COR-L47 (cell line): ENCODE measurements at regions not wholly inside any gene's neighbourhood (a gene's known extent, or its start where the extent isn't known, plus 50 kb on each side); places are given as distances from the start of the nearest gene placed in this dataset.

Experiments
- DNase-seq: peaks from one replicate; lab custom pipeline; 2025; lab: John Stamatoyannopoulos, UW

GRCh38 chr4:184310171-184310567, 92.5 kb upstream of the ENPP6 start:
- DNase-seq: no peak

DNA sequence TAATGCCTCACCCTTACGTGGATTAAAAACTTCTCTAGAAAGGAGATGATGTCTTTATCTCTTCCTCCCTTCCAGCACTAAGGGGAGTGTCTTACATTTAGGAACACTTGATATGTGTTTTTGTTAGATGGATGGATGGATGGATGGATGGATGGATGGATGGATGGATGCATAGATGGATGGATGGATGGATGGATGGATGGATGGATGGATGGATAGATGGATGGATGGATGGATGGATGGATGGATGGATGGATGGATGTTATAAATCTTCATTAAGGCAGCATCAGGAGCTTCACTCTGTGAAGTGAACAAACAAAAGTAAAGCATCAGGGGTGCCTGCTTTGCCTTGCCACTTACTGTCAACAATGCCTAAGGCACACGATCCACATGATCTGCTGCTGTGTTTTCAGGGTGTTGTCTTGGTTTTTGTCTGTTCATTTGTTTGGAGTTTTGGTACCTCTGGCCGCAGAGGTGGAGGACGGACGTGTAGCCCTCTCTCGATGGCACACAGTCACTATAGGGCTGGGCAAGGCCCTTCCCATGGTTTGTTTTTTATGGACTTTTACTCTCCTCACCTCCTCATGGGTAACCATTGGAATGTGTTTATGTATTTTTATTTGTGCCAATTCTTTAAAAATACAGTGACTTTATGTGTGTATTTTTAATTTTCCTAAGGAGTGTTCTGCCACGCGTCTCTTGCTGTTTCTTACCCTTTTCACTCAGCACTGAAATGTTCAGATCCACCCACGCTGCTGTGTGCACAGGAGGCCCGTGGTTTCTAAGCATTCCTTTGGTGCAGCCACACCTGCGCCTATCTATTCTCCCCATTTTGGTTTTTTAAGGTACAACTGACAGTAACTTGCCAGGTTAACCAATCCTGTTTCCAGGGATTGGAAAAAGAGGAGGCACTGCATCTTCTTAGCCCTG, 91.8 kb upstream of the ENPP6 start:
- DNase-seq: no peak

DNA sequence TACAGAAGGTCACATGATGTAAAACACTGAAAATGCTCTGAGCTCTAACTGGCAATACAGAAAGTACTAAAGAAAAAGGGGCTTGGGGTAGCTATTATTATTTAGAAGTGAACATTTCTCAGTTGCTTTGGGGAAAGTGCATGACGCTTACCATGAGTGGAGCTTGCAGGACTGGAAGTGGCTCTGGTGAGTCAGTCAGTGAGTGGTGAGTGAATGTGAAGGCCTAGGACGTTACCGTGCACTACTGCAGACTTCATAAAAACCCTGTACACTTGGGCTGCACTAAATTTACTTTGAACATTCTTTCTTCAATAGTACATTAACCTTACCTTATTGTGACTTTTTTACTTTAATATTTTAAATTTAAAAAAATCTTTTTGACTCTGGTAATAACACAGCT, 89.3 kb upstream of the ENPP6 start:
- DNase-seq: no peak

- no peak for DNase-seq
These were observed 88.8 kb upstream of the ENPP6 start for GRCh38 chr4:184306470-184306869.

- DNase-seq: no peak
These were observed 83.1 kb upstream of the ENPP6 start for GRCh38 chr4:184300816-184301215.

DNA sequence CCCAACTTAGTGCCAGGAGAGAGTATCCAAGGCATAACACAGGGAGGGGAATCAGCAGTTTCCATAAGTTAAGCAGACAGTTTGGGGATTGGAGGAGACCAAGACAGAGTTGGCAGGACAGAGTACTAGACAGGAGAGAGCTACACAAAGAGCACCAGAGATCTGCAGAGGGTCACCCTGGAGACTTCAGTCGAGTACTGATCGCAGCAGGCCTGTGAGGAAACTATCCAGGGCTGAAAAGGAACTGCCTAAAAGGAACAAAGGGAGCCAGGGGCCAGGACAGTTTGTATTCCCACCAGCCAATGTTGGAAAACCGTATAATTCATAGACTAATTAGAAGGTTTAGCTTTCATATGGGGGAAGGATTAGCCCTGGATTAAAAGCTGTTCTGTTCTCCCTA, 80.6 kb upstream of the ENPP6 start:
- no peak for DNase-seq

DNA sequence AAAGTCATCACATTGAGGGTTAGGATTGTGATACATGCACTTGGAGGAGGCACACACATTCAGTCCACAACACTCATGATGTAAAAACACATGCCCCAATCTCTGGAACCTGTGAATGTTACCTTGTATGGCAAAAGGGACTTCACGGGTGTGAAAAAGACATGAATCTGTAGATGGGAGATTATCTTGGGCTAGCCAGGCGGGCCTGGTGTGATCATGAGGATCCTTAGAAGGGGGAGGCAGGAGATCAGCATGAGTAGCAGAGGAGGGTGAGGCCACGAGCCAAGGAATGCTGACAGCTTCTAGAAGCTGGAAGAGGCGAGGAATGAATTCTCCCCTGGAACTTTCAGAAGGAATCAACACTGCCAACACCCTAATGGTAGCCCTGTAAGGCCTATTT, 77.5 kb upstream of the ENPP6 start:
- DNase-seq: no peak

- DNase-seq: no peak
These were observed 77.0 kb upstream of the ENPP6 start for GRCh38 chr4:184294606-184295133.

DNA sequence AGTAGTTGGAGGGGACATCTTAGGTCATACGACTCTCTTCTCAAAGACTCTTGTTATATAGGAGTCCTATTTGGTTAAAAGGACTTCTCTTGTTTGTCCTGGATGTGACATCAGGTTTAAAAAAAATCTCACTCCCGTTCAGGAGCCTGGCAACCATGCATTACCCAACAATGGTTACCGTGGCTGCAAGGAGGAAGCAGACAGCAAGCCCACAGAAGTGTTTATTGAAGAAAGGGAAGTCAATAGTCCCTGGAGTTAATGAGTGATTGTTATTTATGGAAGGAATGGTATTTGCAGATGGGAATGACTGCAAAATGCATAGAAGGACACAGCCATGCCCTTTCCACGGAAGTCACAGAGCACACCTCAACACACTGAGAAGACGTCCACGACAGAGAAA, 75.9 kb upstream of the ENPP6 start:
- DNase-seq: no peak

GRCh38 chr4:184292877-184293276, 75.2 kb upstream of the ENPP6 start:
- DNase-seq: no peak

DNA sequence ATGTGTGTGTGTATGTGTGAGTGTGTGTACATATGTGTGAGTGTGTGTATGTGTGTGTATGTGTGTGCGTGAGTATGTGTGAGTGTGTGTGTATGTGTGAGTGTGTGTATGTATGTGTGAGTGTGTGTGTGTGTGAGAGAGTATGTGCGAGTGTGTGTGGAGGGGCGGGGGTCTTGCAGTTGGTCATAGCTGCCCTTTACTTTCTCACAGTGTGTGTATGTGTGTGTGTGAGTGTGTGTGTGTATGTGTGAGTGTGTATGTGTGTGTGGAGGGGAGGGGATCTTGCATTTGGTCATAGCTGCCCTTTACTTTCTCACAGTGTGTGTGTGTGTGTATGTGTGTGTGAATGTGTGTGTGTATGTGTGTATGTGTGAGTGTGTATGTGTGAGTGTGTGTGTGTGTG, 74.8 kb upstream of the ENPP6 start:
- no peak for DNase-seq

DNA sequence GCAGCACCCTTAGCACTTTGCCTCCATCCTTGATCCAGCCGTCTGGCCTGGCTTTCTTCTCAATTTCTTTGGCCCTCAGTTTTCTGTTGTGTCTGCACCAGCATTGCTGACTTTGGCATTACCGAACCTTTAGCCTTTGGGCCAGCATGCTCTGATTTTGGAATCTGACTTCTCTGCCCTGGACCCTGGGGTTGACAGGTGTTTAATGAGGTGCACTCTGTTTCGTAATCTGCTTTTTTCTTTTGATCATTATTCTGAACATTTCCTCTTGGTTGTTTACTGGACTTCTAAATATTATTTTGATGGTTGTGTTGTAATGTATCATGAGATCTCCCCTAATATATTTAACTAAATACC, 71.5 kb upstream of the ENPP6 start:
- DNase-seq: no peak

DNA sequence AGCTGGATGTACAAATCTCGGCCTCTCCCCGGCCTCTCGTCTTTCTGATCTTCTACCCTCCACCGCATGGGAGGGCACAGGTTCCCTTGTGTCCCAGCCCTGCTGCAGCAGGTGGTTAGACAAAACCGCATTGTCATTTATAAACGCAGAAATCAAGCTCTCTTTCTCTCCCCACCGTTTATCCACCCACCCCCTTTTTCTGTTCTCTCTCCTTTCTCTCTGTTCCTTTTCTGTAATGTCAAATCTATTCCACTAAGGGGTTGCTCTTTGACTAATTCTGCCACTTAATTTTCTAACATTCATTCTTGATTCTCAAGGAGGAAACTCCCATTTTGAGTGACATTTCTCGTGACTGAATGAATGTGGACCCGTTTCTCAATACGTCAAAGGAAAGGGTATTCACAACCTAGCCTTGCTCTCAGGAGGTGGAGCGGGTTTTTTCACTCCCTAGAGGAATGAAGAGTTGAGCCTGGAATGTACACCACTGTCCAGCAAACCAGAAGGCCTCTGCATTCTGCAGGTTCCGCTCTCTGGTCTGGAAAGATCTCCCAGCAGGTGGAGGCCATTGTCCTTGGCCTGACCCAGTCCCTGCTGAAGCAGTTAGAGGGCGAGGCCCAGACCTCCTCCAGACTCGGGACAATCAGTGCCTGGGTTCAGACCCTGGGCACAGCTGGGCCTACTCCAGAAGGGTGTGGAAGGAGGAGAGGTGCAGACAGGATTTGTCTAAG, 70.9 kb upstream of the ENPP6 start:
- no peak for DNase-seq

GRCh38 chr4:184287697-184288255, 70.1 kb upstream of the ENPP6 start:
- no peak for DNase-seq

DNA sequence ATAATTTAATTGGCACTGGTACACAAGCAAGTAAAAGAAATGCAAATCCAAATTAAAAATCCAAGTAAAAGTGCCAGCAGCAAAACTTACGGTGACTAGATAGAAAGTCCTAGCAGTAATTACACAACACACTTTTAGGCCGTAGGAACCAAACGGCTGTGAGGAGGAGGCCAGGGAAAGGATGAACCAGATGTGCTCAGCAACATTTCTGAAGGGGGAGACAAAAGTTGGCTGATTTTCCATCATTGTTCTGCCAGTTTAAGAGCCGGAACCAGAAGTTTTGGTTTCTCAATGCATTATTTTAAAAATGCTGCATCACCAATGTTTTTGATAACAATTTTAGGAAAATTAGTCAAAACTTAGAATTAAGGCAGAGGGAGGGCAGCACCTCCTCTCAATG, 68.7 kb upstream of the ENPP6 start:
- no peak for DNase-seq

- DNase-seq: no peak
These were observed 67.1 kb upstream of the ENPP6 start for GRCh38 chr4:184284742-184285141.

GRCh38 chr4:184284336-184284690, 66.6 kb upstream of the ENPP6 start:
- DNase-seq: no peak

DNA sequence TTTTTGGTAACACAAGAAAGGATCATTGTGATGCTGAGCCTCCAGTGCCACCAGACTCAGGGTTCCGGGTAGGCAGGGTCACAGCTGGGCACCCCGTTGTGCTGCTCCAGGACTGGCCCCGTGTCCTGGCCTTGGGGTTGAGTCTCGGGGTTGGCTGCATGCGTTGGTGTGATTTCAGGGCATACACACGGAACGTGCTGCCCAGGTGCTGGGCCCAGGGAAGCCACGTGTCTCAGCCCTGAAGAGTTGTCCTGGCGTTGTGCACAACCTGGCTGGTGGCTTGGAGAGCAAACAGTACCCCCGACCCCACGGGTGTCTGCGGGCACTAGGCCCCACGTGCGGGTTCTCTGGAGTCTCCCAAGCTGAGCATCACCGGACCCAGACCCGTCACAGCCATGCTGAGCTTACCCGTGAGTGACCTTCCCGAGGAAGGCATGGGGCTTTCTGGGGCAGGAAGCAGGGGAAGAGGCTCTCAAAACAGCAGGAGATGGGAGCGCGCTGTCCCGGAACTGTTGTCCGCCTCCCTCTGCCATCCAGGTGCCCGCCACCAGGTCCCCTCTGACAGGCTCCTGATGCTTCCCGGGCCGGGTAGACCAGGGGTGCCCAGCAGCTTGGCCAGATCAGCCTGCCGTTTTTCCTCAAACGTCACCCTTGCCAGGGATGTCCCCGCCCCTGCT, 66.1 kb upstream of the ENPP6 start:
- DNase-seq: no peak

GRCh38 chr4:184282895-184283654, 65.4 kb upstream of the ENPP6 start:
- no peak for DNase-seq

GRCh38 chr4:184282251-184282713, 64.6 kb upstream of the ENPP6 start:
- peak; percentile 11 for DNase-seq
